DOHH2 (cell line): ENCODE measurements at regions not wholly inside any gene's neighbourhood (a gene's known extent, or its start where the extent isn't known, plus 50 kb on each side); places are given as distances from the start of the nearest gene placed in this dataset.
"Not testable (repeated sequence)": the region's sequence is repeated elsewhere in the genome, so short reads cannot be mapped to it uniquely, and the experiment has no call there.

Experiments
- H3F3A ChIP-seq: fragments of 200-600 bp; sonication (generic), shearing (Covaris generic); 2 replicates; pipeline ENCODE4 v1.6.0; 2016; ENCODE audit warnings: antibody characterized with exemption, mild to moderate bottlenecking; ENCODE audit not compliant: control insufficient read depth, insufficient read depth
- H3K27ac ChIP-seq: fragments of 200-600 bp; sonication (generic); 2 replicates; pipeline ENCODE4 v1.5.1; 2014; ENCODE audit warnings: low read depth, mild to moderate bottlenecking, low read length, moderate library complexity
- H3K27me3 ChIP-seq: fragments of 200-600 bp; sonication (generic); 2 replicates; pipeline ENCODE4 v1.6.1; 2014; ENCODE audit warnings: mild to moderate bottlenecking, low read length, mixed read lengths; ENCODE audit not compliant: control insufficient read depth
- H3K36me3 ChIP-seq: fragments of 200-600 bp; sonication (generic); 2 replicates; pipeline ENCODE4 v1.6.1; 2014; ENCODE audit warnings: mild to moderate bottlenecking, low read length, moderate library complexity, mixed read lengths; ENCODE audit not compliant: control insufficient read depth
- H3K4me1 ChIP-seq: fragments of 200-600 bp; sonication (generic); 2 replicates; pipeline ENCODE4 v1.6.1; 2014; ENCODE audit warnings: mild to moderate bottlenecking, low read length, mixed read lengths; ENCODE audit not compliant: control insufficient read depth
- H3K4me2 ChIP-seq: fragments of 200-600 bp; sonication (generic); 2 replicates; pipeline ENCODE4 v1.6.0; 2014; ENCODE audit warnings: mild to moderate bottlenecking, low read length, moderate library complexity
- H3K4me3 ChIP-seq: fragments of 200-600 bp; sonication (generic); 2 replicates; pipeline ENCODE4 v1.5.1; 2014; ENCODE audit warnings: mild to moderate bottlenecking, low read length, mixed read lengths
- H3K79me2 ChIP-seq: fragments of 200-600 bp; sonication (generic); 2 replicates; pipeline ENCODE4 v1.6.1; 2014; ENCODE audit warnings: mild to moderate bottlenecking, low read length, mixed read lengths; ENCODE audit not compliant: control insufficient read depth
- H3K9me2 ChIP-seq: fragments of 200-600 bp; sonication (generic); replicated peaks from 2 replicates; pipeline ENCODE4 v1.6.1; 2014; ENCODE audit warnings: mild to moderate bottlenecking, low read length, mixed read lengths; ENCODE audit not compliant: control insufficient read depth
- H3K9me3 ChIP-seq: fragments of 200-600 bp; sonication (generic); 2 replicates; pipeline ENCODE4 v1.6.1; 2014; ENCODE audit warnings: antibody characterized with exemption, low read length, mixed read lengths; ENCODE audit not compliant: control insufficient read depth, insufficient read depth
- H4K20me1 ChIP-seq: fragments of 200-600 bp; sonication (generic); 2 replicates; pipeline ENCODE4 v1.6.0; 2014; ENCODE audit warnings: low read depth, mild to moderate bottlenecking, antibody characterized with exemption, low read length, moderate library complexity; ENCODE audit not compliant: control insufficient read depth, insufficient read depth
- EZH2phosphoT487 ChIP-seq: fragments of 200-600 bp; sonication (generic); IDR thresholded peaks from 2 replicates; pipeline ENCODE4 v1.6.1; 2017; ENCODE audit warnings: borderline replicate concordance, mild to moderate bottlenecking, antibody characterized with exemption, low read length, moderate library complexity, mixed read lengths
- TF ChIP-seq, protein P1 (sequence below): fragments of 200-600 bp; sonication (generic); IDR thresholded peaks from one replicate; pipeline ENCODE4 v1.5.1; 2014; ENCODE audit warnings: antibody characterized with exemption, mild to moderate bottlenecking, low read depth, low read length; ENCODE audit not compliant: poor library complexity, severe bottlenecking

DNA sequence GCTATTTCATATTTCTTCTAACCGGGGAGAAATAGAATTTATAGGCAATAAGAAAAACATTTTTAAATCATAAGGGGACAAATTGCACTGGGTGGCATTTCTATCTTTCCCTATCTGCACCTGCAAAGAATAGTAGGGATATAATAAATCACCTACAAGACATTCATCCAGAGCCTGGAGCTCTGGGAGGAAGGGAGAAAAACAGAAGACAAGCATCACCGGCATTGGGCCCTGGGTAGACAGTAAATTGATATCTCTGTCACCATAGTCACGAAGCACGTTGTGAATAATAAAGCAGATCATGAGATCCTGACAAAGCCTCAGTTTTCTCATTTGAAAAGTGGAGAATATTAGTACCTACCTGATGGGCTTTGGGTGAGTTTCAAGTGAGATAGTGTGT lies 685.6 kb downstream of the XPNPEP1 start:
- Histone ChIP-seq H3F3A (no peaks in the 10 kb centered on the region), H3K9me3 (no peaks in the 10 kb centered on the region), H4K20me1 (no peaks in the 10 kb centered on the region), H3K4me1 (no peaks in the 10 kb centered on the region), H3K4me3 (no peak overlapping the region), H3K27me3 (no peaks in the 10 kb centered on the region), H3K4me2 (no peak overlapping the region), H3K9me2 (no peaks in the 10 kb centered on the region), H3K36me3 (no peaks in the 10 kb centered on the region), H3K79me2 (no peaks in the 10 kb centered on the region), H3K27ac (no peak overlapping the region)
- TF ChIP-seq, protein P1, sequence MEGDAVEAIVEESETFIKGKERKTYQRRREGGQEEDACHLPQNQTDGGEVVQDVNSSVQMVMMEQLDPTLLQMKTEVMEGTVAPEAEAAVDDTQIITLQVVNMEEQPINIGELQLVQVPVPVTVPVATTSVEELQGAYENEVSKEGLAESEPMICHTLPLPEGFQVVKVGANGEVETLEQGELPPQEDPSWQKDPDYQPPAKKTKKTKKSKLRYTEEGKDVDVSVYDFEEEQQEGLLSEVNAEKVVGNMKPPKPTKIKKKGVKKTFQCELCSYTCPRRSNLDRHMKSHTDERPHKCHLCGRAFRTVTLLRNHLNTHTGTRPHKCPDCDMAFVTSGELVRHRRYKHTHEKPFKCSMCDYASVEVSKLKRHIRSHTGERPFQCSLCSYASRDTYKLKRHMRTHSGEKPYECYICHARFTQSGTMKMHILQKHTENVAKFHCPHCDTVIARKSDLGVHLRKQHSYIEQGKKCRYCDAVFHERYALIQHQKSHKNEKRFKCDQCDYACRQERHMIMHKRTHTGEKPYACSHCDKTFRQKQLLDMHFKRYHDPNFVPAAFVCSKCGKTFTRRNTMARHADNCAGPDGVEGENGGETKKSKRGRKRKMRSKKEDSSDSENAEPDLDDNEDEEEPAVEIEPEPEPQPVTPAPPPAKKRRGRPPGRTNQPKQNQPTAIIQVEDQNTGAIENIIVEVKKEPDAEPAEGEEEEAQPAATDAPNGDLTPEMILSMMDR: no peak
- TF ChIP-seq EZH2phosphoT487: no peak

DNA sequence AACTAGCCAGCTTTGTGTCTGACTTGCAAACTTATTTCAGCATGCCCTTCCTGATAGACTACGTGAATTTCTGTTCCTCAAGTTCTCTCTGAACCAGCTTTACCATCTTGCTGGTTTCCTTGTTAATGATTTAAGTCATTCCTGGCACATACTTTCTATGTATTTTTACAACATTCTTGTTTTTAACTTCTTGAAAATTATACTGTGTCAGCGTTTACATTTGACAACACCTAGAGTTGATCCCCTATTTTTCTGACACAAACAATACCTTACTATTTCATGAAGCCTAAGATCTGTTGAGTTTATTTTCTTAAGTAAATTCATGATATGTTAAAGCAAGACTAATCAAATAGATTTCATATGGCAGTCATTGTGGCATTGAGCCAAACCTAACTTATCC lies 686.3 kb downstream of the XPNPEP1 start:
- H3K4me3 ChIP-seq: no peak overlapping the region
- H3K27me3 ChIP-seq: no peaks in the 10 kb centered on the region
- H3K27ac ChIP-seq: no peak overlapping the region
- no peaks in the 10 kb centered on the region for H3F3A ChIP-seq
- no peaks in the 10 kb centered on the region for H4K20me1 ChIP-seq
- H3K9me2 ChIP-seq: no peaks in the 10 kb centered on the region
- H3K4me2 ChIP-seq: no peak overlapping the region
- H3K9me3 ChIP-seq: no peaks in the 10 kb centered on the region
- no peaks in the 10 kb centered on the region for H3K36me3 ChIP-seq
- TF ChIP-seq EZH2phosphoT487: no peak
- TF ChIP-seq, protein P1: no peak
- no peaks in the 10 kb centered on the region for H3K4me1 ChIP-seq
- H3K79me2 ChIP-seq: no peaks in the 10 kb centered on the region

DNA sequence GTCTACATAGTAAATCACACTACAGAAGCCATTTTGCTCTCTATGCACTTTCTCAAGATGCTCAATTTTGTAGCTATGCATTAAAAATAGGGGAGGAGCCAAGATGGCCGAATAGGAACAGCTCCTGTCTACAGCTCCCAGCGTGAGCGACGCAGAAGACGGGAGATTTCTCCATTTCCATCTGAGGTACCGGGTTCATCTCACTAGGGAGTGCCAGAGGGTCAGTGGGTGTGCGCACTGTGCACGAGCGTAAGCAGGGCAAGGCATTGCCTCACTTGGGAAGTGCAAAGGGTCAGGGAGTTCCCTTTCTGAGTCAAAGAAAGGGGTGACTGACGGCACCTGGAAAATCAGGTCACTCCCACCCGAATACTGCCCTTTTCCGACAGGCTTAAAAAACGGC lies 699.8 kb downstream of the XPNPEP1 start:
- H3K9me3 ChIP-seq, H3K9me2 ChIP-seq, H3K27ac ChIP-seq, H3K4me3 ChIP-seq, H3K4me2 ChIP-seq, H3K4me1 ChIP-seq, H3F3A ChIP-seq, H3K36me3 ChIP-seq, H3K27me3 ChIP-seq, H4K20me1 ChIP-seq, H3K79me2 ChIP-seq: not testable (repeated sequence)

DNA sequence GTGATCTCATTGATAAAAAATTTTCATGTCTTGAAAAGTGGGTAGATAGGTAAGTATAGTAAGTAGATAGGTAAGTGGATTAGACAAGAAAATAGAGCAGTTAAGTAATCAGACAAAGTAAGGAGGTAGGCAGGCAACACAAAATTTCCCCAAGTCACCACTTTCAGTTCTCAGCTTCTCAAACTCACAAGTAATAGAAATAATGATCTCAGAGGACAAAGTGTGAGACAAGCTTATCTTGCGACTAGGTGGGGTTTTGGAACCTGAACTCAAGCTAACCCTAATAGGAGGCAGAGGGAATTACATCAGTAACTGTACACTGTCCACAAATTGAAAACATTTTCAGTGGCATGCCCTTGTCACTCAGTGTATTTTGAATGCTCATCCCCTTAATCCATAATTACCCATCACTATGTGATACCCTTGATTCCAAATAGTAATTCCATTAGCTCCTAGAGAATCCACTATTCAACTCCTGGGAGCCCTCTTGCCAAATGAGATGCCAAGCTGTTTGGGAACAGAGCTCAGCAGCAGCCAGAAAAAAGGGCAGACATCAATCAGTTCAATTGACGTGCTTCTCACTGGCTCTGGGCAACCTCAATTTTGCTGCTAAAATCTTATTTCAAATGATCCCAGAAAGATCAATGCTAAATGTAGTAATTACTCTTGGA lies 703.2 kb downstream of the XPNPEP1 start:
- Histone ChIP-seq H3K4me3 (no peak overlapping the region), H3K27me3 (no peaks in the 10 kb centered on the region), H3K79me2 (no peaks in the 10 kb centered on the region), H3K9me2 (no peaks in the 10 kb centered on the region), H3F3A (no peaks in the 10 kb centered on the region), H3K27ac (no peak overlapping the region), H3K4me2 (no peak overlapping the region), H3K36me3 (no peaks in the 10 kb centered on the region), H4K20me1 (no peaks in the 10 kb centered on the region), H3K9me3 (no peaks in the 10 kb centered on the region), H3K4me1 (no peaks in the 10 kb centered on the region)
- TF ChIP-seq EZH2phosphoT487: no peak
- TF ChIP-seq, protein P1: no peak
